SK-N-SH (cell line): ENCODE measurements at regions not wholly inside any gene's neighbourhood (a gene's known extent, or its start where the extent isn't known, plus 50 kb on each side); places are given as distances from the start of the nearest gene placed in this dataset.

ENCODE experiments used
- CTCF ChIA-PET: fragments of 300-600, 350-600 bp; formaldehyde crosslinking; extraction: SDS; loops from one replicate; lab custom pipeline; 2021; lab: Yijun Ruan, JAX
- POLR2A ChIA-PET: fragments of 350-600 bp; sonication (Branson Sonifier 250); formaldehyde crosslinking; extraction: SDS; loops from one replicate; lab custom pipeline; 2020; ENCODE audit warnings: antibody characterized with exemption, inconsistent platforms; lab: Yijun Ruan, JAX
- DNase-seq: peaks from one replicate; pipeline ENCODE4 v3.0.0; 2012
- H2AFZ ChIP-seq: fragments of 200-600 bp; sonication (generic); 2 replicates; pipeline ENCODE4 v1.8.1; 2016; ENCODE audit warnings: antibody characterized with exemption, mild to moderate bottlenecking, low read depth
- H3F3A ChIP-seq: fragments of 200-600 bp; sonication (generic); replicated peaks from 2 replicates; pipeline ENCODE3; 2016; ENCODE audit warnings: antibody characterized with exemption, mild to moderate bottlenecking; ENCODE audit not compliant: insufficient read depth
- H3K27ac ChIP-seq, 2 experiments: fragments of 200-500 bp in 1 of 2; fragments of 200-600 bp in 1 of 2; sonication (Bioruptor generic) in 1 of 2; sonication (generic), shearing (Covaris generic) in 1 of 2; 2 replicates each; pipeline versions ENCODE4 v1.5.1 to v1.6.1; 2014 to 2016; ENCODE audit warnings: low read depth in 2 of 2, inconsistent platforms in 1 of 2, low read length in 1 of 2, mild to moderate bottlenecking in 1 of 2, mixed read lengths in 1 of 2
- H3K27me3 ChIP-seq: fragments of 200-600 bp; sonication (generic), shearing (Covaris generic); 2 replicates; pipeline ENCODE4 v1.6.1; 2016; ENCODE audit warnings: mixed run types; ENCODE audit not compliant: insufficient read depth
- H3K36me3 ChIP-seq, 2 experiments: fragments of 200-500 bp in 1 of 2; fragments of 200-600 bp in 1 of 2; sonication (Bioruptor generic) in 1 of 2; sonication (generic) in 1 of 2; replicated peaks in 1 of 2; 2 replicates each; pipeline versions ENCODE3 to v1.5.1; 2014 to 2016; ENCODE audit warnings: low read length in 1 of 2, mild to moderate bottlenecking in 1 of 2; ENCODE audit not compliant: insufficient read depth in 2 of 2, control insufficient read depth in 1 of 2
- H3K4me1 ChIP-seq, 2 experiments: fragments of 200-500 bp in 1 of 2; fragments of 200-600 bp in 1 of 2; sonication (Bioruptor generic) in 1 of 2; sonication (generic), shearing (Covaris generic) in 1 of 2; 2 replicates each; pipeline versions ENCODE4 v1.5.1 to v1.6.1; 2014 to 2016; ENCODE audit warnings: low read depth in 1 of 2, low read length in 1 of 2, mixed run types in 1 of 2; ENCODE audit not compliant: insufficient read depth in 2 of 2, control insufficient read depth in 1 of 2
- H3K4me2 ChIP-seq: fragments of 200-600 bp; sonication (generic), shearing (Covaris generic); 2 replicates; pipeline ENCODE4 v1.6.1; 2017; ENCODE audit warnings: mixed run types
- H3K4me3 ChIP-seq, 2 experiments: fragments of 200-500 bp in 1 of 2; fragments of 200-600 bp in 1 of 2; sonication (Bioruptor generic) in 1 of 2; sonication (generic), shearing (Covaris generic) in 1 of 2; 2 replicates each; pipeline versions ENCODE4 v1.5.1 to v1.8.1; 2014 to 2016; ENCODE audit warnings: low read depth in 2 of 2, inconsistent platforms in 1 of 2, low read length in 1 of 2, mild to moderate bottlenecking in 1 of 2, mixed read lengths in 1 of 2, moderate library complexity in 1 of 2
- H3K79me2 ChIP-seq: fragments of 200-600 bp; sonication (generic); 2 replicates; pipeline ENCODE4 v1.8.1; 2017; ENCODE audit warnings: mild to moderate bottlenecking; ENCODE audit not compliant: insufficient read depth
- H3K9ac ChIP-seq: fragments of 200-600 bp; sonication (generic); 2 replicates; pipeline ENCODE4 v1.6.1; 2017; ENCODE audit warnings: mixed run types
- H3K9me2 ChIP-seq: fragments of 200-600 bp; sonication (generic); 2 replicates; pipeline ENCODE4 v1.6.1; 2017; ENCODE audit warnings: mixed run types
- H3K9me3 ChIP-seq: fragments of 200-600 bp; sonication (generic); 2 replicates; pipeline ENCODE4 v1.6.1; 2017; ENCODE audit warnings: mixed run types, mild to moderate bottlenecking, moderate library complexity
- H4K20me1 ChIP-seq: fragments of 200-600 bp; sonication (generic); 2 replicates; pipeline ENCODE4 v1.6.1; 2017; ENCODE audit warnings: mild to moderate bottlenecking, mixed run types; ENCODE audit not compliant: insufficient read depth
- CHD2 ChIP-seq: fragments of 150-350 bp; IDR thresholded peaks from 2 replicates; pipeline ENCODE4 v1.6.1; 2018; ENCODE audit warnings: low read length; ENCODE audit not compliant: partially characterized antibody
- ELF1 ChIP-seq: IDR thresholded peaks from 2 replicates; pipeline ENCODE4 v1.4.0; 2012
- EZH2phosphoT487 ChIP-seq: fragments of 200-600 bp; sonication (generic); IDR thresholded peaks from 2 replicates; pipeline ENCODE4 v1.6.1; 2017; ENCODE audit warnings: low read depth, mixed run types, mild to moderate bottlenecking, antibody characterized with exemption, moderate library complexity, borderline replicate concordance
- FOXJ3 ChIP-seq: sonication (generic); formaldehyde crosslinking; IDR thresholded peaks from 2 replicates; pipeline ENCODE4 v1.5.1; 2020; ENCODE audit warnings: mild to moderate bottlenecking, missing genetic modification reagents
- GABPA ChIP-seq: IDR thresholded peaks from 2 replicates; pipeline ENCODE4 v1.4.0; 2012; ENCODE audit warnings: low read depth, mild to moderate bottlenecking
- GATA2 ChIP-seq: sonication (generic); formaldehyde crosslinking; IDR thresholded peaks from 2 replicates; pipeline ENCODE4 v1.5.0; 2020; ENCODE audit warnings: mild to moderate bottlenecking, missing genetic modification reagents
- IRF3 ChIP-seq: fragments of 150-350 bp; IDR thresholded peaks from 2 replicates; pipeline ENCODE4 v1.6.1; 2016; ENCODE audit warnings: mild to moderate bottlenecking, low read depth, low read length
- JUND ChIP-seq: IDR thresholded peaks from 2 replicates; pipeline ENCODE4 v1.4.0; 2012
- MXI1 ChIP-seq: IDR thresholded peaks from 2 replicates; pipeline ENCODE4 v1.6.1; 2012; ENCODE audit warnings: mild to moderate bottlenecking, low read depth, low read length, improper control_type of control experiment
- NFIC ChIP-seq: IDR thresholded peaks from 2 replicates; pipeline ENCODE4 v1.4.0; 2012; ENCODE audit warnings: borderline replicate concordance
- POLR2AphosphoS5 ChIP-seq: IDR thresholded peaks from 2 replicates; pipeline ENCODE4 v1.6.1; 2012; ENCODE audit warnings: low read depth, low read length
- TAF1 ChIP-seq: IDR thresholded peaks from 2 replicates; pipeline ENCODE4 v1.6.1; 2012; ENCODE audit warnings: low read depth, mild to moderate bottlenecking, low read length, moderate library complexity, borderline replicate concordance
- USF1 ChIP-seq: IDR thresholded peaks from 2 replicates; pipeline ENCODE4 v1.4.0; 2012; ENCODE audit warnings: low read depth, borderline replicate concordance
- USF2 ChIP-seq: fragments of 150-350 bp; IDR thresholded peaks from 2 replicates; pipeline ENCODE4 v1.6.1; 2017; ENCODE audit warnings: antibody characterized with exemption, low read length, low read depth, borderline replicate concordance
- YY1 ChIP-seq: IDR thresholded peaks from 2 replicates; pipeline ENCODE4 v1.4.0; 2012; ENCODE audit warnings: low read depth, mild to moderate bottlenecking
- ZBTB33 ChIP-seq: IDR thresholded peaks from 2 replicates; pipeline ENCODE4 v1.4.0; 2012; ENCODE audit warnings: low read depth, borderline replicate concordance
- WGBS: methylation state at CpG from one replicate; pipeline ENCODE4 v1.1.6; 2017; ENCODE audit warnings: low lambda C conversion rate; 5-methylcytosine and 5-hydroxymethylcytosine counted together
- TF ChIP-seq, protein P1 (sequence below): IDR thresholded peaks from 2 replicates; pipeline ENCODE4; 2012
- TF ChIP-seq, protein P2 (sequence below): fragments of 200-600 bp; sonication (generic); IDR thresholded peaks from 2 replicates; pipeline ENCODE4 v1.6.1; 2017; ENCODE audit warnings: antibody characterized with exemption, mild to moderate bottlenecking, moderate library complexity

DNA sequence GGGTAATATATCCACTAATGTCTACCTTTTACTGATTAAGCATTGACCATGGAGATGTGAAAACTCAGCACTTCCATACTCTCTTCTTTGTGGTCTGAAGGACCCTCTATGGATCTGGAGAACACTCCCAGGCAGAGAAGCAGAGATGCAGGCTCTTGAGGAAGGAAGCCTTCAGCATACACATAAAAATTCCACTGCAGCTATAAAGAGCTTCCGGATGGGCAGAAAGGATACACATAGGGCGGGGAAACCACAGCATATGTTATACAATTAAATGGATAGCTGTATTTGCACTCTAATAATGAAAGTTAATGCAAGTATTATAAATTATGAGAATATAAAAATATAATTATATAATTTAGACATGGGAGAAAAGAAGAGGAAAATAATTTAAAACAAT, 1258.2 kb upstream of the ALCAM start:
- Histone ChIP-seq H3K9ac (no peak overlapping the region), H3K4me1 (no peaks in the 10 kb centered on the region; a peak in 1 of 4 replicates), H3K4me3 (no peak overlapping the region), H3K9me3 (no peaks in the 10 kb centered on the region), H3F3A (no peaks in the 10 kb centered on the region), H4K20me1 (no peaks in the 10 kb centered on the region), H3K36me3 (no peaks in the 10 kb centered on the region), H3K4me2 (no peak overlapping the region), H3K27me3 (no peaks in the 10 kb centered on the region), H3K27ac (no peak overlapping the region), H3K79me2 (no peaks in the 10 kb centered on the region), H2AFZ (no peak overlapping the region), H3K9me2 (no peaks in the 10 kb centered on the region)
- WGBS, result 94% methylated on average over 2 of the region's 2 CpGs
- ChIA-PET POLR2A (no interaction called here), CTCF (no interaction called here)
- no peak for DNase-seq
- no peak for TF ChIP-seq FOXJ3
- TF ChIP-seq YY1, result no peak
- TF ChIP-seq USF1, result no peak
- no peak for TF ChIP-seq GATA2 (CRISPR knock-in tag)
- TF ChIP-seq, protein P1, sequence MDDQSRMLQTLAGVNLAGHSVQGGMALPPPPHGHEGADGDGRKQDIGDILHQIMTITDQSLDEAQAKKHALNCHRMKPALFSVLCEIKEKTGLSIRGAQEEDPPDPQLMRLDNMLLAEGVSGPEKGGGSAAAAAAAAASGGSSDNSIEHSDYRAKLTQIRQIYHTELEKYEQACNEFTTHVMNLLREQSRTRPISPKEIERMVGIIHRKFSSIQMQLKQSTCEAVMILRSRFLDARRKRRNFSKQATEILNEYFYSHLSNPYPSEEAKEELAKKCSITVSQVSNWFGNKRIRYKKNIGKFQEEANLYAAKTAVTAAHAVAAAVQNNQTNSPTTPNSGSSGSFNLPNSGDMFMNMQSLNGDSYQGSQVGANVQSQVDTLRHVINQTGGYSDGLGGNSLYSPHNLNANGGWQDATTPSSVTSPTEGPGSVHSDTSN, result no peak
- TF ChIP-seq NFIC, result no peak
- TF ChIP-seq ELF1, result no peak
- no peak for TF ChIP-seq IRF3
- TF ChIP-seq POLR2AphosphoS5, result no peak
- TF ChIP-seq EZH2phosphoT487, result no peak
- TF ChIP-seq JUND, result no peak
- TF ChIP-seq USF2, result no peak
- no peak for TF ChIP-seq CHD2
- no peak for TF ChIP-seq ZBTB33
- TF ChIP-seq GABPA, result no peak
- TF ChIP-seq, protein P2, sequence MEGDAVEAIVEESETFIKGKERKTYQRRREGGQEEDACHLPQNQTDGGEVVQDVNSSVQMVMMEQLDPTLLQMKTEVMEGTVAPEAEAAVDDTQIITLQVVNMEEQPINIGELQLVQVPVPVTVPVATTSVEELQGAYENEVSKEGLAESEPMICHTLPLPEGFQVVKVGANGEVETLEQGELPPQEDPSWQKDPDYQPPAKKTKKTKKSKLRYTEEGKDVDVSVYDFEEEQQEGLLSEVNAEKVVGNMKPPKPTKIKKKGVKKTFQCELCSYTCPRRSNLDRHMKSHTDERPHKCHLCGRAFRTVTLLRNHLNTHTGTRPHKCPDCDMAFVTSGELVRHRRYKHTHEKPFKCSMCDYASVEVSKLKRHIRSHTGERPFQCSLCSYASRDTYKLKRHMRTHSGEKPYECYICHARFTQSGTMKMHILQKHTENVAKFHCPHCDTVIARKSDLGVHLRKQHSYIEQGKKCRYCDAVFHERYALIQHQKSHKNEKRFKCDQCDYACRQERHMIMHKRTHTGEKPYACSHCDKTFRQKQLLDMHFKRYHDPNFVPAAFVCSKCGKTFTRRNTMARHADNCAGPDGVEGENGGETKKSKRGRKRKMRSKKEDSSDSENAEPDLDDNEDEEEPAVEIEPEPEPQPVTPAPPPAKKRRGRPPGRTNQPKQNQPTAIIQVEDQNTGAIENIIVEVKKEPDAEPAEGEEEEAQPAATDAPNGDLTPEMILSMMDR, result no peak
- TF ChIP-seq TAF1, result no peak
- no peak for TF ChIP-seq MXI1
